ENCODE measurements at regions not wholly inside any gene's neighbourhood (a gene's known extent, or its start where the extent isn't known, plus 50 kb on each side); places are given as distances from the start of the nearest gene placed in this dataset.

GRCh38 chr6:154561750-154562149 is 51.3 kb upstream of the CNKSR3 start:
- H3K4me3 ChIP-seq (ENCODE audit: low read length): no peak overlapping the region
- H3K4me1 ChIP-seq (ENCODE audit: insufficient read depth, low read length): no peaks in the 10 kb centered on the region
- H3K36me3 ChIP-seq (ENCODE audit: insufficient read depth, low read depth, low read length): no peaks in the 10 kb centered on the region
- H3K9me3 ChIP-seq (ENCODE audit: insufficient read depth, low read depth, low read length): no peaks in the 10 kb centered on the region
- H3K9ac ChIP-seq (ENCODE audit: low read depth, low read length): no peak overlapping the region
- H3K27me3 ChIP-seq (ENCODE audit: insufficient read depth, low read length): no peaks in the 10 kb centered on the region
- H3K27ac ChIP-seq (ENCODE audit: low read length): no peak overlapping the region

- Histone ChIP-seq H3K27ac (ENCODE audit: low read length) (no peak overlapping the region), H3K36me3 (ENCODE audit: insufficient read depth, low read depth, low read length) (no peaks in the 10 kb centered on the region), H3K4me3 (ENCODE audit: low read length) (no peak overlapping the region), H3K27me3 (ENCODE audit: insufficient read depth, low read length) (no peaks in the 10 kb centered on the region), H3K4me1 (ENCODE audit: insufficient read depth, low read length) (no peaks in the 10 kb centered on the region), H3K9me3 (ENCODE audit: insufficient read depth, low read depth, low read length) (no peaks in the 10 kb centered on the region), H3K9ac (ENCODE audit: low read depth, low read length) (no peak overlapping the region)
Observed at GRCh38 chr6:154565331-154565730, 54.8 kb upstream of the CNKSR3 start.

GRCh38 chr6:154566866-154567265 is 56.4 kb upstream of the CNKSR3 start:
- Histone ChIP-seq H3K4me1 (ENCODE audit: insufficient read depth, low read length) (no peaks in the 10 kb centered on the region), H3K4me3 (ENCODE audit: low read length) (no peak overlapping the region), H3K9me3 (ENCODE audit: insufficient read depth, low read depth, low read length) (no peaks in the 10 kb centered on the region), H3K9ac (ENCODE audit: low read depth, low read length) (no peak overlapping the region), H3K36me3 (ENCODE audit: insufficient read depth, low read depth, low read length) (no peaks in the 10 kb centered on the region), H3K27ac (ENCODE audit: low read length) (no peak overlapping the region), H3K27me3 (ENCODE audit: insufficient read depth, low read length) (no peaks in the 10 kb centered on the region)

GRCh38 chr6:154567695-154568220 is 57.3 kb upstream of the CNKSR3 start:
- Histone ChIP-seq H3K4me3 (ENCODE audit: low read length) (no peak overlapping the region), H3K36me3 (ENCODE audit: insufficient read depth, low read depth, low read length) (no peaks in the 10 kb centered on the region), H3K9me3 (ENCODE audit: insufficient read depth, low read depth, low read length) (no peaks in the 10 kb centered on the region), H3K4me1 (ENCODE audit: insufficient read depth, low read length) (no peaks in the 10 kb centered on the region), H3K27me3 (ENCODE audit: insufficient read depth, low read length) (no peaks in the 10 kb centered on the region), H3K9ac (ENCODE audit: low read depth, low read length) (no peak overlapping the region), H3K27ac (ENCODE audit: low read length) (no peak overlapping the region)

DNA sequence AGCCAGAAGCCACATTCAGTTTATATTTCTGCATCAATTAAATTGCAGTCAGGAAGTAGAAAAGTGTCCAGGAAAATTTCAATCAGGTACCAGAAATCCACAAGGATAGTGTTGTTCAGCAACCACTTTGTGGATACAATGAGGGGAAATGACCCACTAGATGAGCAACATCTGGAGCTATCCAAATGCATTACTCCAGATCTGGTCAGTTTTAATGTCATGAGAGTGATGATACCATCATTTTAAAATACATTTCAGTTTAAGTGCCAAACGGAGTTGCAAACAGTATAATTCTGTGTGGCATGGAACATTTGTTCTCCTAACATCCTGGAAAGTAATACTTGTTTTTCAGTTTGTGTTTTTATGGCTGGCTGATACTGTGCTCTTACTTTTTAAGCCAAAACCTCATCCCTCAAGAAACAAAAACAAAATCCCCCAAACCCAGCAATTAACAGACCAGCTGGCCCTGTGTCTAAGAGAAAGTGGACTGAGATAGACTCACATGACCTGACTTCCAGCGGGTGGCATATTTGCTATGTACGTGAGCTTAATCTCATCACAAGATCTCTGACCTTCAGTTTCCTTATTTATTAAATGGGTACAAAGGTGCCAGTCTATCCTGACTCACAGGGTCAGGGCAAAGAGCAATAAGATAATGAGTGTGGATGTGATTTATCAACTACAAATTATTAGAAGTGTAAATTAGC is 58.8 kb upstream of the CNKSR3 start:
- Histone ChIP-seq H3K36me3 (ENCODE audit: insufficient read depth, low read depth, low read length) (no peaks in the 10 kb centered on the region), H3K9ac (ENCODE audit: low read depth, low read length) (no peak overlapping the region), H3K4me1 (ENCODE audit: insufficient read depth, low read length) (no peaks in the 10 kb centered on the region), H3K27me3 (ENCODE audit: insufficient read depth, low read length) (no peaks in the 10 kb centered on the region), H3K27ac (ENCODE audit: low read length) (no peak overlapping the region), H3K4me3 (ENCODE audit: low read length) (no peak overlapping the region), H3K9me3 (ENCODE audit: insufficient read depth, low read depth, low read length) (no peaks in the 10 kb centered on the region)

- Histone ChIP-seq H3K4me3 (ENCODE audit: low read length) (no peak overlapping the region), H3K27me3 (ENCODE audit: insufficient read depth, low read length) (no peaks in the 10 kb centered on the region), H3K27ac (ENCODE audit: low read length) (no peak overlapping the region), H3K4me1 (ENCODE audit: insufficient read depth, low read length) (no peaks in the 10 kb centered on the region), H3K36me3 (ENCODE audit: insufficient read depth, low read depth, low read length) (no peaks in the 10 kb centered on the region), H3K9me3 (ENCODE audit: insufficient read depth, low read depth, low read length) (no peaks in the 10 kb centered on the region), H3K9ac (ENCODE audit: low read depth, low read length) (no peak overlapping the region)
Observed at GRCh38 chr6:154570505-154570904, 60.0 kb upstream of the CNKSR3 start.

DNA sequence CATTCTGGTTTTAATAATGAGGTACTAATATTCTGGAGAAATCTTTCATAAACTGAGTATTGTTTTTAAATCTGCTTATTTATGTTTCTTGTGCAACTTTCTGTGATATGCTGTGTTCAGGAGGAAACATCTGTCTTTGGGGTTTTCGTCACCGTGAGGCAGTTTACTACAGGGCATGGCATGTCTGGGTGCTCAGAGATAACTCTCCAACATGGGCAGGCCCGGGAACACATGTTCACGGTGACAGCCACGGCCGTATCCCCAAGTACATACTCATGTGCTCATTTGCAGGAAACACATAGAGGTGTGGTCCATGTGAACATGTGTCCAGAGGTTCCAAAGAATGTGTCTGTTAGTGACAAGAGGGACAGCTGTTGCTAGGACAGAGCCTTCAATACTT is 62.1 kb upstream of the CNKSR3 start:
- Histone ChIP-seq H3K27me3 (ENCODE audit: insufficient read depth, low read length) (no peaks in the 10 kb centered on the region), H3K36me3 (ENCODE audit: insufficient read depth, low read depth, low read length) (no peaks in the 10 kb centered on the region), H3K4me3 (ENCODE audit: low read length) (no peak overlapping the region), H3K27ac (ENCODE audit: low read length) (no peak overlapping the region), H3K9me3 (ENCODE audit: insufficient read depth, low read depth, low read length) (no peaks in the 10 kb centered on the region), H3K9ac (ENCODE audit: low read depth, low read length) (no peak overlapping the region), H3K4me1 (ENCODE audit: insufficient read depth, low read length) (no peaks in the 10 kb centered on the region)

DNA sequence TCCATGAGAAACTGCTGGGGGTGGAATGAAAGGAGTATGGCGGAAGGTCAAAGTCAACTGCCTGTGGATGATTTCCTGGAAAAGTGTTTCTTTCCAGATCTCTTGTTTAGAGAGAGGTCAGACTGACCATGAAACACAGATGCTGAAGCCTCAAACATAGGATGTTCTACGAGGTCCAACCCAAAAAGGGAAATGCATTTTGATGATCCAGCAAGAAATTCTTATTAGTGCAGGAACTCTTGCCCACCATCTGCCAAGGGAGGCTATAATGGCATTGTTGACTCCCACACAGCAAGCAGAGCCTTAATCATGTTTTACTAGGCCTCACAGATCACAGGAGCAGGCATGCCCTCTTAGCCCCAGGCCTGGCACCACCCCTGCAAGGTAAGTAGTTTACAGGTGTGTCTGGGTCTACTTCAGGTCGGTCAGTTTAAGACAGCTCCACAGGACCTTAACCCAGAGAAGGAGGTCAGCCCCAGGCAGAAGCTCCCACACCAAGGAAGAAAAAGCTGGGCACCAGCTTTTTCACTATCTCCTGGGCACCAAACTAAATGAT is 67.6 kb upstream of the CNKSR3 start:
- Histone ChIP-seq H3K4me1 (ENCODE audit: insufficient read depth, low read length) (no peaks in the 10 kb centered on the region), H3K4me3 (ENCODE audit: low read length) (no peak overlapping the region), H3K27me3 (ENCODE audit: insufficient read depth, low read length) (no peaks in the 10 kb centered on the region), H3K9me3 (ENCODE audit: insufficient read depth, low read depth, low read length) (no peaks in the 10 kb centered on the region), H3K9ac (ENCODE audit: low read depth, low read length) (no peak overlapping the region), H3K27ac (ENCODE audit: low read length) (no peak overlapping the region), H3K36me3 (ENCODE audit: insufficient read depth, low read depth, low read length) (no peaks in the 10 kb centered on the region)

DNA sequence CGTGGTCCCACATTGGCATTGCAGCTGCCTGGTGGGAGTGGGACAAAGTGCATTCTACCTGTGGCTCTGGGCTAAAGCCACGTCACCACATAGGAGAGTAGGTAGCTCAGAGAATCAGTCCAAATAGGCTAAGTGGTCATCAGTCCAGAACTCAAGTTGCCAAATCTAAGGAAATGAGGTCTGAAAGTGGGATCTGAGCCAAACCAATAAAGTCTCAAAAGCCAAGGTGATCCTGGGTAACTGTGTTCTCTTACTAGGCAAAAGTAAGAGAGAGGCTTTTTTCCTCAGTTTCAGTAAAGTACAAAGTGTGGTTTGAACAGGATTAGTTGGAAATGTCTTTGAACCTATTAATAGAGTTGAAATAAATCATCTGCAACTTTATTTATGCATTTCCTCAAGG is 68.6 kb upstream of the CNKSR3 start:
- Histone ChIP-seq H3K9me3 (ENCODE audit: insufficient read depth, low read depth, low read length) (no peaks in the 10 kb centered on the region), H3K27ac (ENCODE audit: low read length) (no peak overlapping the region), H3K36me3 (ENCODE audit: insufficient read depth, low read depth, low read length) (no peaks in the 10 kb centered on the region), H3K4me3 (ENCODE audit: low read length) (no peak overlapping the region), H3K27me3 (ENCODE audit: insufficient read depth, low read length) (no peaks in the 10 kb centered on the region), H3K9ac (ENCODE audit: low read depth, low read length) (no peak overlapping the region), H3K4me1 (ENCODE audit: insufficient read depth, low read length) (no peaks in the 10 kb centered on the region)

- no peak overlapping the region for H3K27ac ChIP-seq (ENCODE audit: low read length)
- no peaks in the 10 kb centered on the region for H3K27me3 ChIP-seq (ENCODE audit: insufficient read depth, low read length)
- H3K9me3 ChIP-seq (ENCODE audit: insufficient read depth, low read depth, low read length): no peaks in the 10 kb centered on the region
- no peaks in the 10 kb centered on the region for H3K4me1 ChIP-seq (ENCODE audit: insufficient read depth, low read length)
- no peak overlapping the region for H3K9ac ChIP-seq (ENCODE audit: low read depth, low read length)
- no peak overlapping the region for H3K4me3 ChIP-seq (ENCODE audit: low read length)
- H3K36me3 ChIP-seq (ENCODE audit: insufficient read depth, low read depth, low read length): no peaks in the 10 kb centered on the region
Observed at GRCh38 chr6:154579485-154579884, 69.0 kb upstream of the CNKSR3 start.

DNA sequence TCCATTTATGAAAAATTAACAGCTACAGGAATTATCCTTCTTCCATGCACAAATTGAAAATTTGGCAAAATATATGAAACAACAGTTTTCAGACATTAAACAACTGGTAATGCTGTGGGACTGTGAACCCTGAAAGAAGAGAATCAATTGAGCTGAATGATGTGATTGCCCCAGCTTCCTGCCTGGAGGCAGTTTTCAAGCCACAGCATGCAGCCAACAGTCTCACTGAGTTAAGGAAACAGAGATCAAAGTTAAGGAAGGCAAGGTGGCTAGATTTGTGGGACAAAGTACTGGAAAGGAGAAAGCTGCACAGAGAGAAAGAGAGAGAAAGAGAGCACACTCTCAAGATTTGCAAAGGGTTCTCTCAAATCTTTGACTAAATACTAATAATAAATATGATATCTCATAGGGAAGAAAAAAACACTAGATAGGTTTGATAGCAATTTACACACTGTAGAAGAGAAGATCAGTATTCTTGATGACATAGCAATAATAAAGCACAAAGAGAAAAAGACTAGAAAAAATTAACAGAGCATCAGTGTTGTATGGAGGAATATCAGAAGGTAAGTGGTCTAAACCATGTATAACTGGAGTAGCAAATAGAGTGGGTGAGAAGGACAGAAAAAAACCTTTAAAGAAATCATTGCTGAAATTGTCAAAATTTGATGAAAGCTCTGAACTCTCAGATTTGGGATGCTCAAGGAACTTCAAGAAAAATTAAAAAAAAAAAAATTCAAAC is 70.1 kb upstream of the CNKSR3 start:
- Histone ChIP-seq H3K4me1 (ENCODE audit: insufficient read depth, low read length) (no peaks in the 10 kb centered on the region), H3K9me3 (ENCODE audit: insufficient read depth, low read depth, low read length) (no peaks in the 10 kb centered on the region), H3K4me3 (ENCODE audit: low read length) (no peak overlapping the region)

DNA sequence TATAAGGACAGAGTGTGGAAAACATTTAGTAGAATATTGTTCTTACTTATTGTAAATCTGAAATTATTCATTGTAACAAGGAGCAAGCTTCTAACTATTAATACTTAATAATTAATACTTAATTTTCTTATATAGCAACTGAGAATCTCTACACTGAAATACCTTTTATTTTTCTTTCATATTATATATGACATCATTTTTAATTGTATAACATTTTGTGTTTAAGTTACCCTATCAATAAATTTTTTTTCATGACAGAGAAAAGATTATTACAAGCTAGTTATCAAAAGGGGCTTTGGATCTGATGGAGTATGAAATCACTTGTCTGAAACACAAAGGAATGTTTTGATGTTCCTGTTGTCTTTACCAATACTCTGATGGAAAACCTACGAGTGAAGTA is 72.2 kb upstream of the CNKSR3 start:
- Histone ChIP-seq H3K36me3 (ENCODE audit: insufficient read depth, low read depth, low read length) (no peaks in the 10 kb centered on the region), H3K27ac (ENCODE audit: low read length) (no peak overlapping the region)

More for the DNA sequence above, 70.1 kb upstream of the CNKSR3 start:
- Histone ChIP-seq H3K27ac (ENCODE audit: low read length) (no peak overlapping the region), H3K36me3 (ENCODE audit: insufficient read depth, low read depth, low read length) (no peaks in the 10 kb centered on the region), H3K9ac (ENCODE audit: low read depth, low read length) (no peak overlapping the region), H3K27me3 (ENCODE audit: insufficient read depth, low read length) (no peaks in the 10 kb centered on the region)

More for the DNA sequence above, 72.2 kb upstream of the CNKSR3 start:
- no peak overlapping the region for H3K4me3 ChIP-seq (ENCODE audit: low read length)
- no peaks in the 10 kb centered on the region for H3K4me1 ChIP-seq (ENCODE audit: insufficient read depth, low read length)
- H3K9ac ChIP-seq (ENCODE audit: low read depth, low read length): no peak overlapping the region
- no peaks in the 10 kb centered on the region for H3K9me3 ChIP-seq (ENCODE audit: insufficient read depth, low read depth, low read length)
- H3K27me3 ChIP-seq (ENCODE audit: insufficient read depth, low read length): no peaks in the 10 kb centered on the region

Measured in iPS-20b (cell line).